ENCODE measurements at regions not wholly inside any gene's neighbourhood (a gene's known extent, or its start where the extent isn't known, plus 50 kb on each side); places are given as distances from the start of the nearest gene placed in this dataset.

DNA sequence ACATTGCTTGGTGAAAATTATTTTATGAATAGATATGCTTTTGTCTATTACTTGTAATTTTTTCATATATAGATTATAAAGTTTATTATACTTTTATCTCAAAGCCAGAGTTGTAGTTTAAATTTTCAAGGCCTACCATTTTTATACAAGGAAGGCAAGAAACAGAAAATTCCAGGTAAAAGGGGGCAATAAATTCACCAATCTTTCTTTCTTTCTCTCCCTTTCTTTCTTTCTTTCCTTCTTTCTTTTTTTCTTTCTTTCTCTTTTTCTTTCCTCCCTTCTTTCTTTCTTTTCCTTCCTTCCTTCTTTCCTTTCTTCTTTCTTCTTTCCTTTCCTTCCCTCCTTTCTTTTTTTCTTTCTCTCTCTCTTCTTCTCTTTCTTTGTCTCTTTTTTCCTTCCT is 529.4 kb downstream of the PCDH17 start:
- no peak for TF ChIP-seq POLR2A (IDR thresholded peaks at IDR 0.05)
- TF ChIP-seq, protein P1, sequence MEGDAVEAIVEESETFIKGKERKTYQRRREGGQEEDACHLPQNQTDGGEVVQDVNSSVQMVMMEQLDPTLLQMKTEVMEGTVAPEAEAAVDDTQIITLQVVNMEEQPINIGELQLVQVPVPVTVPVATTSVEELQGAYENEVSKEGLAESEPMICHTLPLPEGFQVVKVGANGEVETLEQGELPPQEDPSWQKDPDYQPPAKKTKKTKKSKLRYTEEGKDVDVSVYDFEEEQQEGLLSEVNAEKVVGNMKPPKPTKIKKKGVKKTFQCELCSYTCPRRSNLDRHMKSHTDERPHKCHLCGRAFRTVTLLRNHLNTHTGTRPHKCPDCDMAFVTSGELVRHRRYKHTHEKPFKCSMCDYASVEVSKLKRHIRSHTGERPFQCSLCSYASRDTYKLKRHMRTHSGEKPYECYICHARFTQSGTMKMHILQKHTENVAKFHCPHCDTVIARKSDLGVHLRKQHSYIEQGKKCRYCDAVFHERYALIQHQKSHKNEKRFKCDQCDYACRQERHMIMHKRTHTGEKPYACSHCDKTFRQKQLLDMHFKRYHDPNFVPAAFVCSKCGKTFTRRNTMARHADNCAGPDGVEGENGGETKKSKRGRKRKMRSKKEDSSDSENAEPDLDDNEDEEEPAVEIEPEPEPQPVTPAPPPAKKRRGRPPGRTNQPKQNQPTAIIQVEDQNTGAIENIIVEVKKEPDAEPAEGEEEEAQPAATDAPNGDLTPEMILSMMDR (IDR thresholded peaks at IDR 0.05), result no peak
